ENCODE measurements at regions not wholly inside any gene's neighbourhood (a gene's known extent, or its start where the extent isn't known, plus 50 kb on each side); places are given as distances from the start of the nearest gene placed in this dataset.
"Not testable (repeated sequence)": the region's sequence is repeated elsewhere in the genome, so short reads cannot be mapped to it uniquely, and the experiment has no call there.

DNA sequence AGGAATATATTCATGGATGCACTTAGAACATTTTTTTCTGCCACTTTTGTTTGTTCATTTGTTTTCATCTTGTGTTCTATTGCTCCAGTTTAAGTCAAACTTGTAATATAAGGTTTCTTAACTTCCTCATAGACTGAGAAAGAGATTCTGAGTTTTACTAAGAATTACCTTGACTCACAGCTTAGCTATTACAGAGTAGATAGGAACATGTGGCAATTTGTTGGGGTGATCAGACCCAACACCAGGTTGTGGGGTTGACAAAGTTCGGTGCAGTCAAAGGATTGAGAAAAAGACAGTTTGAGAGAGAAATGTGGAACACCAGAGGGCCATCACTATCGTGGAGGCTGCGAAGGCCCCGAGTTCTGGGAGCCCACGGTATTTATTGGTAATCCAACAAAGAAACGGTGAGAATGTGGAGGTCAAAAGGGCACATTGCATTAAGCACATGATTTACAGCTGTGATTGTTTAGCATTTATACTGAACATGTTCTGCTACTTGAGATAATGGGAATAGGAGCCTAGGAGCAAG lies 2526.0 kb downstream of the PCDH9 start:
- DNase-seq (ENCODE audit: extremely low spot score), result no peak
- CTCF ChIA-PET, result interaction anchor here (0.7 kb wide), 1 partner anchor 49 kb away, joined by 3 read pairs; no protein-coding TSS in a partner anchor
- POLR2A ChIA-PET, result no interaction called here

GRCh38 chr13:64697226-64697625 lies 2532.9 kb downstream of the PCDH9 start:
- POLR2A ChIA-PET, result no interaction called here
- CTCF ChIA-PET, result no interaction called here

More for the DNA sequence above, 2526.0 kb downstream of the PCDH9 start:
- no peak for TF ChIP-seq CTCF (IDR thresholded peaks at IDR 0.05; ENCODE audit: control extremely low read depth, extremely low read depth, low read depth, missing control alignments)

GRCh38 chr13:64688893-64689677 lies 2541.1 kb downstream of the PCDH9 start:
- CTCF ChIA-PET, result no interaction called here
- no peak for DNase-seq (ENCODE audit: extremely low spot score)
- no peak for TF ChIP-seq CTCF (IDR thresholded peaks at IDR 0.05; ENCODE audit: control extremely low read depth, extremely low read depth, low read depth, missing control alignments)
- POLR2A ChIA-PET, result no interaction called here

More at GRCh38 chr13:64697226-64697625, 2532.9 kb downstream of the PCDH9 start:
- DNase-seq (ENCODE audit: extremely low spot score), result no peak
- no peak for TF ChIP-seq CTCF (IDR thresholded peaks at IDR 0.05; ENCODE audit: control extremely low read depth, extremely low read depth, low read depth, missing control alignments)

DNA sequence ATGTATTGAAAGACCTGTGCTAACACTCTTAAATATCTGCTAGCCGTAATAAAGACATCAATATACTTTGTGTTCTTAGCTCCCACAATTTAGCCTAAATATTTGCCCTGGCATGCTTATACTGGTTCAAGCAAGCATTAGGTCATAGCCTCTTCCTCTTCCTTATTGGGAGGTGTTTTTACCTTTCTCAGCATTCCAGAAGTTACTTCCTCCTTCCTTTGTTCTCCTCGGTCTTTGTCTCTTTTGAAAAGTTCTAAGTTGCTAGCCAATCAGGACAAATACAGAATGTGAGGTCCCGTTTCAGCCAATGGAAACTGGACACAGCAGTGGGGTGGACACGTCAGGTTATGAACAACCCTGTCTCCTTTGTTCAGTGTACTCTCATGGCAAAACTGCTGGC lies 2543.6 kb downstream of the PCDH9 start:
- DNase-seq (ENCODE audit: extremely low spot score); POLR2A ChIA-PET; CTCF ChIA-PET: not testable (repeated sequence)

DNA sequence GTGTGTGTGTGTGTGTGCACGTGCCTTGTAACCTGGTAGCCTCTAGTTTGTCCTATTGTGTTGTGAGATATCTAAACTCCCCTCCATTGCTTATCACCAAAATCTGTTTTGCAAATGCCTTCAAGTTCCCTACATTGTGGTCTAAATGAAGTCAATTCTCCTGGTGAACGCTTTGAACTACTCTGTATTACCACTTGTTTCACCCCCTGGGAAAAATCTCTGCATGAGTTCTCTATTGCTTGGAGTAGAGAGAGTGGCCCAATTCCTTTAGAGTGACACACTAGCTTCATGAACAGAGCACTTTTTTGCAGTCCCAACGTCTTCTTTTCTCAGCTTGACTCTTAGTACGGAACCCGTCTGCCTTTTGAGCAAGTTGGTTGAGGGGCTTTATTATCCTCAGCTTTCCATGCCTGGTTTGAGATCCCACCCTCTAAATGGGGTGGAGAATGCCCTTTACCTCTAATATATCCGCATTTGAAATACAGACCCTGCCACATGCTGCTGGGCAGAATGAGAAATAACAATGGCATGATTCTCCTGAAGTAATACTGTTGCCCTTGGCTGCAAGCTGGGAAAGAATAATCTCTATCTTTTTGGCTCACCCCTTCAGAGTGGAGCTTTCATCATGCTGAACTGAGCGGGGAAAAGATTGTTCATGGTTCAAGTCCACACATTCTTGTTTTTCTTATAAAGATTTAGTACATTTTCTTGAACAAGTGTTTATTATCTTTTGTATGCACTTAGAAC lies 2545.3 kb downstream of the PCDH9 start:
- no peak for TF ChIP-seq CTCF (IDR thresholded peaks at IDR 0.05; ENCODE audit: control extremely low read depth, extremely low read depth, low read depth, missing control alignments)
- DNase-seq (ENCODE audit: extremely low spot score), result no peak
- CTCF ChIA-PET, result interaction anchor here (1.1 kb wide), 1 partner anchor 11 kb away, joined by 3 read pairs; no protein-coding TSS in a partner anchor
- POLR2A ChIA-PET, result no interaction called here

- ChIA-PET CTCF (no interaction called here), POLR2A (no interaction called here)
- no peak for DNase-seq (ENCODE audit: extremely low spot score)
- TF ChIP-seq CTCF (IDR thresholded peaks at IDR 0.05; ENCODE audit: control extremely low read depth, extremely low read depth, low read depth, missing control alignments), result no peak
Measured at GRCh38 chr13:64684108-64684507, 2546.0 kb downstream of the PCDH9 start.

GRCh38 chr13:64680739-64681138 lies 2549.4 kb downstream of the PCDH9 start:
- CTCF ChIA-PET, result no interaction called here
- TF ChIP-seq CTCF (IDR thresholded peaks at IDR 0.05; ENCODE audit: control extremely low read depth, extremely low read depth, low read depth, missing control alignments), result no peak
- POLR2A ChIA-PET, result no interaction called here

More at GRCh38 chr13:64680739-64681138, 2549.4 kb downstream of the PCDH9 start:
- no peak for DNase-seq (ENCODE audit: extremely low spot score)
